ENCODE measurements at regions not wholly inside any gene's neighbourhood (a gene's known extent, or its start where the extent isn't known, plus 50 kb on each side); places are given as distances from the start of the nearest gene placed in this dataset.
"Not testable (repeated sequence)": the region's sequence is repeated elsewhere in the genome, so short reads cannot be mapped to it uniquely, and the experiment has no call there.

DNA sequence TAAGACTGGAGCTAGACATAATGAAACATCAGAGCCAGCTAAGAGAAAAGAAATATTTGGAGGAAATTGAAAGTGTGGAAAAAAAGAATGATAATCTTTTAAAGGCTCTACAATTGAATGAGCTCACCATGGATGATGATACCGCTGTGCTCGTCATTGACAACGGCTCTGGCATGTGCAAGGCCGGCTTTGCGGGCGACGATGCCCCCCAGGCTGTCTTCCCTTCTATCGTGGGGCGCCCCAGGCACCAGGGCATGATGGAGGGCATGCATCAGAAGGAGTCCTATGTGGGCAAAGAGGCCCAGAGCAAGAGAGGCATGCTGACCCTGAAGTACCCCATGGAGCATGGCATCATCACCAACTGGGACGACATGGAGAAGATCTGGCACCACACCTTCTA, 98.3 kb downstream of the CCDC74A start:
- TF ChIP-seq, protein P1, sequence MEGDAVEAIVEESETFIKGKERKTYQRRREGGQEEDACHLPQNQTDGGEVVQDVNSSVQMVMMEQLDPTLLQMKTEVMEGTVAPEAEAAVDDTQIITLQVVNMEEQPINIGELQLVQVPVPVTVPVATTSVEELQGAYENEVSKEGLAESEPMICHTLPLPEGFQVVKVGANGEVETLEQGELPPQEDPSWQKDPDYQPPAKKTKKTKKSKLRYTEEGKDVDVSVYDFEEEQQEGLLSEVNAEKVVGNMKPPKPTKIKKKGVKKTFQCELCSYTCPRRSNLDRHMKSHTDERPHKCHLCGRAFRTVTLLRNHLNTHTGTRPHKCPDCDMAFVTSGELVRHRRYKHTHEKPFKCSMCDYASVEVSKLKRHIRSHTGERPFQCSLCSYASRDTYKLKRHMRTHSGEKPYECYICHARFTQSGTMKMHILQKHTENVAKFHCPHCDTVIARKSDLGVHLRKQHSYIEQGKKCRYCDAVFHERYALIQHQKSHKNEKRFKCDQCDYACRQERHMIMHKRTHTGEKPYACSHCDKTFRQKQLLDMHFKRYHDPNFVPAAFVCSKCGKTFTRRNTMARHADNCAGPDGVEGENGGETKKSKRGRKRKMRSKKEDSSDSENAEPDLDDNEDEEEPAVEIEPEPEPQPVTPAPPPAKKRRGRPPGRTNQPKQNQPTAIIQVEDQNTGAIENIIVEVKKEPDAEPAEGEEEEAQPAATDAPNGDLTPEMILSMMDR (IDR thresholded peaks at IDR 0.05), result not testable (repeated sequence)
- TF ChIP-seq POLR2A, POLR2AphosphoS5 (IDR thresholded peaks at IDR 0.05): not testable (repeated sequence)

Data from prostate gland (tissue), 2 donors.